HEK293 (cell line): ENCODE measurements at regions not wholly inside any gene's neighbourhood (a gene's known extent, or its start where the extent isn't known, plus 50 kb on each side); places are given as distances from the start of the nearest gene placed in this dataset.

ENCODE experiments used
- CTCF ChIA-PET: fragments of 350-600 bp; formaldehyde crosslinking; extraction: SDS; loops from one replicate; lab custom pipeline; 2021; ENCODE audit warnings: antibody characterized with exemption; lab: Yijun Ruan, JAX
- POLR2A ChIA-PET: fragments of 300-600 bp; formaldehyde crosslinking; extraction: SDS; loops from one replicate; lab custom pipeline; 2020; ENCODE audit warnings: antibody characterized with exemption, inconsistent platforms; lab: Yijun Ruan, JAX
- H3K27ac ChIP-seq: fragments of 200-500 bp; sonication (Bioruptor generic); 2 replicates; pipeline ENCODE4 v1.5.1; 2014; ENCODE audit warnings: low read depth, low read length, control low read depth, inconsistent platforms; ENCODE audit errors: extremely low read depth
- H3K36me3 ChIP-seq, 2 experiments: fragments of 200-500 bp in 1 of 2; sonication (Bioruptor generic) in 1 of 2; 1 replicate in 1 of 2; 2 replicates in 1 of 2; pipeline ENCODE4 v1.5.1; 2014 to 2017; ENCODE audit warnings: inconsistent platforms in 2 of 2, low read length in 2 of 2; ENCODE audit not compliant: control insufficient read depth in 2 of 2, insufficient read depth in 1 of 2
- H3K4me1 ChIP-seq: fragments of 200-500 bp; sonication (Bioruptor generic); 2 replicates; pipeline ENCODE4 v1.5.1; 2014; ENCODE audit warnings: mild to moderate bottlenecking, low read length, inconsistent platforms; ENCODE audit not compliant: control insufficient read depth, insufficient read depth
- H3K4me3 ChIP-seq: 2 replicates; pipeline ENCODE4 v1.5.1; 2011; ENCODE audit warnings: low read depth, mild to moderate bottlenecking, control low read depth, low read length, moderate library complexity
- H3K9me3 ChIP-seq: fragments of 200-500 bp; sonication (Bioruptor generic); 2 replicates; pipeline ENCODE4 v1.5.1; 2014; ENCODE audit warnings: low read depth, low read length, inconsistent platforms; ENCODE audit not compliant: control insufficient read depth, insufficient read depth
- GFI1B ChIP-seq: fragments of 450-650 bp; formaldehyde crosslinking; IDR thresholded peaks from 2 replicates; pipeline ENCODE4 v1.5.1; 2016; ENCODE audit warnings: missing biosample characterization, missing genetic modification characterization
- GLI4 ChIP-seq: fragments of 450-650 bp; formaldehyde crosslinking; IDR thresholded peaks from 2 replicates; pipeline ENCODE4 v1.5.1; 2016; ENCODE audit warnings: missing biosample characterization, missing genetic modification characterization
- KLF16 ChIP-seq: fragments of 450-650 bp; formaldehyde crosslinking; IDR thresholded peaks from 2 replicates; pipeline ENCODE4 v1.5.1; 2017; ENCODE audit warnings: missing biosample characterization, missing genetic modification characterization
- REPIN1 ChIP-seq: fragments of 450-650 bp; formaldehyde crosslinking; IDR thresholded peaks from 2 replicates; pipeline ENCODE4 v1.5.1; 2017; ENCODE audit warnings: missing biosample characterization, missing genetic modification characterization, low read depth
- SP3 ChIP-seq: fragments of 450-650 bp; formaldehyde crosslinking; IDR thresholded peaks from 2 replicates; pipeline ENCODE4 v1.5.1; 2016; ENCODE audit warnings: missing biosample characterization, missing genetic modification characterization
- ZBTB20 ChIP-seq: fragments of 450-650 bp; formaldehyde crosslinking; IDR thresholded peaks from 2 replicates; pipeline ENCODE4 v1.5.1; 2016; ENCODE audit warnings: missing biosample characterization, missing genetic modification characterization
- ZFP37 ChIP-seq: fragments of 450-650 bp; formaldehyde crosslinking; IDR thresholded peaks from 2 replicates; pipeline ENCODE4 v1.5.1; 2016; ENCODE audit warnings: missing biosample characterization, missing genetic modification characterization
- ZIC2 ChIP-seq: fragments of 450-650 bp; formaldehyde crosslinking; IDR thresholded peaks from 2 replicates; pipeline ENCODE4 v1.5.1; 2016; ENCODE audit warnings: missing biosample characterization, missing genetic modification characterization
- ZNF121 ChIP-seq: fragments of 450-650 bp; formaldehyde crosslinking; IDR thresholded peaks from 2 replicates; pipeline ENCODE4 v1.5.1; 2016; ENCODE audit warnings: missing biosample characterization, missing genetic modification characterization
- ZNF311 ChIP-seq: fragments of 450-650 bp; formaldehyde crosslinking; IDR thresholded peaks from 2 replicates; pipeline ENCODE4 v1.5.1; 2017; ENCODE audit warnings: missing biosample characterization, missing genetic modification characterization, borderline replicate concordance
- ZNF555 ChIP-seq: fragments of 450-650 bp; formaldehyde crosslinking; conservative IDR thresholded peaks from 2 replicates; pipeline ENCODE4 v1.5.1; 2017; ENCODE audit warnings: missing biosample characterization, mild to moderate bottlenecking, missing genetic modification characterization, inconsistent platforms
- ZNF610 ChIP-seq: fragments of 450-650 bp; formaldehyde crosslinking; IDR thresholded peaks from 2 replicates; pipeline ENCODE4 v1.5.1; 2016; ENCODE audit warnings: missing biosample characterization, missing genetic modification characterization, borderline replicate concordance
- ZNF76 ChIP-seq: fragments of 450-650 bp; formaldehyde crosslinking; IDR thresholded peaks from 2 replicates; pipeline ENCODE4; 2016; ENCODE audit warnings: low read depth, missing biosample characterization, missing genetic modification characterization, borderline replicate concordance
- ZSCAN30 ChIP-seq: fragments of 450-650 bp; IDR thresholded peaks from 2 replicates; pipeline ENCODE4 v1.5.1; 2018; ENCODE audit warnings: missing biosample characterization, mild to moderate bottlenecking, missing genetic modification characterization, moderate library complexity
- ZXDB ChIP-seq: fragments of 450-650 bp; formaldehyde crosslinking; IDR thresholded peaks from 2 replicates; pipeline ENCODE4 v1.5.1; 2016; ENCODE audit warnings: missing biosample characterization, missing genetic modification characterization
- TF ChIP-seq, protein P1 (sequence below): fragments of 450-650 bp; formaldehyde crosslinking; IDR thresholded peaks from 2 replicates; pipeline ENCODE4 v1.5.1; 2016; ENCODE audit warnings: missing biosample characterization, missing genetic modification characterization
- TF ChIP-seq, protein P2 (sequence below): fragments of 450-650 bp; formaldehyde crosslinking; IDR thresholded peaks from 2 replicates; pipeline ENCODE4 v1.5.1; 2017; ENCODE audit warnings: missing biosample characterization, missing genetic modification characterization
- TF ChIP-seq, protein P3 (sequence below): fragments of 450-650 bp; formaldehyde crosslinking; IDR thresholded peaks from 2 replicates; pipeline ENCODE4 v1.5.1; 2017; ENCODE audit warnings: missing biosample characterization, missing genetic modification characterization

DNA sequence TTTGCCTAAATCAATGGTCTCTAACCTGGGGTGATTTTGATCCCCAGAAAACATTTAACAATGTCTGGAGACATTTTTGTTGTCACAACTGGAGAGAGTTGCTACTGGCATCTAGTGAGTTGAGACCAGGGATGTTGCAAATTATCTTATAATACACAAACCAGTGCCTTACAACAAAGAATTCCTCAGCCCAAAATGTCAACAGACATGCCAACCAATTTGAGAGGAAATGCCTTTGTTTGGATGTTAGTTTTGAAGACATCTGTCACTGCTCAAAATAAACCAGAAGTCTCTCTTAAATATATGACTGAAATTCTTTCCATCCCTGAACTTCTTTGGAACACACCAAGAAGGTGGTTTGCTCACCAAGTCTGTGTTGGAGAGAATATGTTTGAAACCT, 336.9 kb upstream of the ATP2B1 start (continued):
- TF ChIP-seq, protein P1, sequence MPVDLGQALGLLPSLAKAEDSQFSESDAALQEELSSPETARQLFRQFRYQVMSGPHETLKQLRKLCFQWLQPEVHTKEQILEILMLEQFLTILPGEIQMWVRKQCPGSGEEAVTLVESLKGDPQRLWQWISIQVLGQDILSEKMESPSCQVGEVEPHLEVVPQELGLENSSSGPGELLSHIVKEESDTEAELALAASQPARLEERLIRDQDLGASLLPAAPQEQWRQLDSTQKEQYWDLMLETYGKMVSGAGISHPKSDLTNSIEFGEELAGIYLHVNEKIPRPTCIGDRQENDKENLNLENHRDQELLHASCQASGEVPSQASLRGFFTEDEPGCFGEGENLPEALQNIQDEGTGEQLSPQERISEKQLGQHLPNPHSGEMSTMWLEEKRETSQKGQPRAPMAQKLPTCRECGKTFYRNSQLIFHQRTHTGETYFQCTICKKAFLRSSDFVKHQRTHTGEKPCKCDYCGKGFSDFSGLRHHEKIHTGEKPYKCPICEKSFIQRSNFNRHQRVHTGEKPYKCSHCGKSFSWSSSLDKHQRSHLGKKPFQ (tag by site-specific recombination): no peak
- TF ChIP-seq, protein P2, sequence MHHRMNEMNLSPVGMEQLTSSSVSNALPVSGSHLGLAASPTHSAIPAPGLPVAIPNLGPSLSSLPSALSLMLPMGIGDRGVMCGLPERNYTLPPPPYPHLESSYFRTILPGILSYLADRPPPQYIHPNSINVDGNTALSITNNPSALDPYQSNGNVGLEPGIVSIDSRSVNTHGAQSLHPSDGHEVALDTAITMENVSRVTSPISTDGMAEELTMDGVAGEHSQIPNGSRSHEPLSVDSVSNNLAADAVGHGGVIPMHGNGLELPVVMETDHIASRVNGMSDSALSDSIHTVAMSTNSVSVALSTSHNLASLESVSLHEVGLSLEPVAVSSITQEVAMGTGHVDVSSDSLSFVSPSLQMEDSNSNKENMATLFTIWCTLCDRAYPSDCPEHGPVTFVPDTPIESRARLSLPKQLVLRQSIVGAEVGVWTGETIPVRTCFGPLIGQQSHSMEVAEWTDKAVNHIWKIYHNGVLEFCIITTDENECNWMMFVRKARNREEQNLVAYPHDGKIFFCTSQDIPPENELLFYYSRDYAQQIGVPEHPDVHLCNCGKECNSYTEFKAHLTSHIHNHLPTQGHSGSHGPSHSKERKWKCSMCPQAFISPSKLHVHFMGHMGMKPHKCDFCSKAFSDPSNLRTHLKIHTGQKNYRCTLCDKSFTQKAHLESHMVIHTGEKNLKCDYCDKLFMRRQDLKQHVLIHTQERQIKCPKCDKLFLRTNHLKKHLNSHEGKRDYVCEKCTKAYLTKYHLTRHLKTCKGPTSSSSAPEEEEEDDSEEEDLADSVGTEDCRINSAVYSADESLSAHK (tag by site-specific recombination): no peak

DNA sequence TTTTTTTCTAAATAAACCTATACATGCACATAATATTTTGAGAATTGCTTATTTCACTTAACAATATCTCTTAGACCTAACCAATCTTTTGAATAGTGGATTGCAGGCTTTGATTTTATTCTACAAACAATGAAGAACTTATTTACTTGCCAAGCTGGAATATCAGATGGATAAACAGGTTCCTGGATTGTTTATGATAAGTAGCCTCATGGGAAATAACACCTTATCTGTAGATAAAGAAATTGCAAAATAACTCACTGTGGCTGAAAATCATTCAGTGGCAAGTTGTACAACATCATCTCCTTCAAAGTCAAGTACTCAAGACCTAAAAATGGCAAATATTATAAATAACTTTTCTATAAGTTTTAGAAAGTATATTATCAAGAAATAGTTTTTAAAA, 335.4 kb upstream of the ATP2B1 start:
- Histone ChIP-seq H3K36me3 (no peaks in the 10 kb centered on the region), H3K9me3 (no peaks in the 10 kb centered on the region), H3K27ac (no peak overlapping the region), H3K4me3 (no peak overlapping the region), H3K4me1 (no peaks in the 10 kb centered on the region; the same call in 1 of the 2 replicates)
- CTCF ChIA-PET: no interaction called here
- POLR2A ChIA-PET: no interaction called here
- no peak for TF ChIP-seq ZNF555 (tag by site-specific recombination)
- no peak for TF ChIP-seq SP3 (tag by site-specific recombination)
- no peak for TF ChIP-seq ZNF311
- TF ChIP-seq ZFP37 (tag by site-specific recombination): no peak
- no peak for TF ChIP-seq ZBTB20 (tag by site-specific recombination)
- TF ChIP-seq REPIN1 (tag by site-specific recombination): no peak
- no peak for TF ChIP-seq ZNF76 (tag by site-specific recombination)
- TF ChIP-seq ZSCAN30 (tag by site-specific recombination): no peak

DNA sequence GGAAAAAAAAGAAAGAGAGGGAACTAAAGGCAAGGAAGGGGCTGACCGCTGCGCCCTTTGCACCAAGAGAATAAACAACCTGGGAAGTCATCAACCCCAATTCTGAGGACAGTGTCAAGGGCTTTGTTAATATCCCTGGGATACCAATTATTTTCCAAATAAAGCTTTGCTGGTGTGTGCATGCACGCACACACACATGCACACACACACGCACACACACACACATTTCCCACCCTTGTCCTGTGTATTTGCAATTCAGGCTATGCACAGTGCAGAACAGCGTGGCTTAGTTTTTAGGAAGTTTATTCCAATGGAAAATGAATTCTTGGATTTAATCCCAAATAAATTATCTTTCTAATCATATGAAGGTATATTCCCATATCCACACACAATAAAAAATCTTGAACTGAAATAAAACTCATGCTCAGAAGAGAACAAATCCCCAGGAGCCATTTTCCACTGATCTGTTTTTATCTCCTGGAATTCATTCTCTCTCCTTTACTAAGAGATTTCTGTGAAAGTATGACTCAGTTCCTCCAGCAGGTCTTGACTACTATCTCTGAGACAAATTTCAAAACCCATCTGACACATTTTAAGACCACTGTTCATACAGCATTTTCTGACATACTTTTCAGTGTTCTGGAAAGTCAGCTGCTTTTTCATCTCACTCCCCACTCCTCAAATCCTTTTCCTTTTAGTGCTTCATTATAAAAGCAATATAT, 334.4 kb upstream of the ATP2B1 start:
- TF ChIP-seq, protein P3, sequence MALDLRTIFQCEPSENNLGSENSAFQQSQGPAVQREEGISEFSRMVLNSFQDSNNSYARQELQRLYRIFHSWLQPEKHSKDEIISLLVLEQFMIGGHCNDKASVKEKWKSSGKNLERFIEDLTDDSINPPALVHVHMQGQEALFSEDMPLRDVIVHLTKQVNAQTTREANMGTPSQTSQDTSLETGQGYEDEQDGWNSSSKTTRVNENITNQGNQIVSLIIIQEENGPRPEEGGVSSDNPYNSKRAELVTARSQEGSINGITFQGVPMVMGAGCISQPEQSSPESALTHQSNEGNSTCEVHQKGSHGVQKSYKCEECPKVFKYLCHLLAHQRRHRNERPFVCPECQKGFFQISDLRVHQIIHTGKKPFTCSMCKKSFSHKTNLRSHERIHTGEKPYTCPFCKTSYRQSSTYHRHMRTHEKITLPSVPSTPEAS (tag by site-specific recombination): peak; percentile 70
- no peak for TF ChIP-seq GLI4 (tag by site-specific recombination)
- H3K4me3 ChIP-seq: no peak overlapping the region
- CTCF ChIA-PET: no interaction called here
- no peak overlapping the region for H3K27ac ChIP-seq
- POLR2A ChIA-PET: interaction anchor here (0.7 kb wide), 1 partner anchor 173 kb away, joined by 3 read pairs; no protein-coding TSS in a partner anchor
- H3K36me3 ChIP-seq: no peaks in the 10 kb centered on the region
- H3K4me1 ChIP-seq: no peaks in the 10 kb centered on the region; the same call in 1 of the 2 replicates
- H3K9me3 ChIP-seq: no peaks in the 10 kb centered on the region

DNA sequence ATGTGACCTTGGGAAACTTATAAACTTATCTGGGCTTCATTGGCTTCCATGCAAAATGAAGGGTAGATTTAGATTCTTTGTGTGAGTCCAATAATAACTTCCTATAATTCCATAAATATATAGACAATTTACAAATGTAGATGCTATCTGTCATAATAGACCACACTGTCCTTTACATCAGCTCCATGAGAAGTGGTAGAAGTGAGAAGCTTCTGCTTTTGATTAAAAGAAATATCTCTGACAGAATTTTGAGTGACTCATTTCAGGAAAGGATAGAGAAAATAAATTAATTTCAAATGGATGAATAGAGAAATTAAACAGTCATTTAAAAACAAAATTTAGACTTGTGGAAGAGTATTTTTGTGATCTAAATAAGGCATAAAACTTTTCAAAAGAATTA, 329.7 kb upstream of the ATP2B1 start:
- Histone ChIP-seq H3K4me1 (no peaks in the 10 kb centered on the region), H3K36me3 (no peaks in the 10 kb centered on the region), H3K27ac (no peak overlapping the region), H3K9me3 (no peaks in the 10 kb centered on the region), H3K4me3 (no peak overlapping the region)
- ChIA-PET CTCF (no interaction called here), POLR2A (no interaction called here)
- TF ChIP-seq ZIC2 (no peak), REPIN1 (tag by site-specific recombination) (no peak), GFI1B (no peak), ZNF121 (tag by site-specific recombination) (no peak), ZXDB (tag by site-specific recombination) (no peak), ZNF610 (tag by site-specific recombination) (no peak), KLF16 (tag by site-specific recombination) (no peak)
- TF ChIP-seq, protein P2 (tag by site-specific recombination): no peak
